GM21515 (cell line): ENCODE measurements at regions not wholly inside any gene's neighbourhood (a gene's known extent, or its start where the extent isn't known, plus 50 kb on each side); places are given as distances from the start of the nearest gene placed in this dataset.
"Not testable (repeated sequence)": the region's sequence is repeated elsewhere in the genome, so short reads cannot be mapped to it uniquely, and the experiment has no call there.

ENCODE experiments used
- ATAC-seq: cut with Tn5 transposase; IDR thresholded peaks from one replicate; pipeline ENCODE4 v1.9.1; 2021; ENCODE audit not compliant: unreplicated experiment

DNA sequence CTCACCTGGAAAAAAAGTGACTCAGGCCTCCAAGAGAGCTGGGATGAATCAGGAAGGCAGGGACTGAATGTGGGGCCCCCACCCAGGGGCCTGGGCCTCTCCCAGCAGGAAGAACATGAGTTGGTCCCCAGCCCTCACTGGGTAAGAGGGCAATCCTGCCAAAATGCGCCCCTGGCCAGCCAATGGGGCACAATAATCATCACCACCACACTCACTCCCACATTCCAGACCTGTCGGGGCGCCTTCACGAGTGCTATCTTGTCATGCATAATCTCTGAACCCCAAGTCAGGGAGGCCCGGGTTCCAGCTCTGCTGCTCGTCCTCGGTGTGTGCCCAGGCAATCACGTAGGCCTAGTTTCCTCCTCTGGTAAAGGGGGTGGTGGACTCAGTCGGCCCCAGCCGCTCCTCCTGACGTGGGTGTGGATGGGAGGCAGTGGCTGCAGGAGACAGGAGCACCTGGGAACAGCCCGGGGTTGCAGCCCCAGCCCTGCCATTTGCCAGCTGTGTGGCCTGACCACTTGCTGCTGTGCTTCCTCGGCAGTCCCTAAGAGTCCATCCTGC, 115.1 kb downstream of the CYP26B1 start:
- ATAC-seq = no peak

DNA sequence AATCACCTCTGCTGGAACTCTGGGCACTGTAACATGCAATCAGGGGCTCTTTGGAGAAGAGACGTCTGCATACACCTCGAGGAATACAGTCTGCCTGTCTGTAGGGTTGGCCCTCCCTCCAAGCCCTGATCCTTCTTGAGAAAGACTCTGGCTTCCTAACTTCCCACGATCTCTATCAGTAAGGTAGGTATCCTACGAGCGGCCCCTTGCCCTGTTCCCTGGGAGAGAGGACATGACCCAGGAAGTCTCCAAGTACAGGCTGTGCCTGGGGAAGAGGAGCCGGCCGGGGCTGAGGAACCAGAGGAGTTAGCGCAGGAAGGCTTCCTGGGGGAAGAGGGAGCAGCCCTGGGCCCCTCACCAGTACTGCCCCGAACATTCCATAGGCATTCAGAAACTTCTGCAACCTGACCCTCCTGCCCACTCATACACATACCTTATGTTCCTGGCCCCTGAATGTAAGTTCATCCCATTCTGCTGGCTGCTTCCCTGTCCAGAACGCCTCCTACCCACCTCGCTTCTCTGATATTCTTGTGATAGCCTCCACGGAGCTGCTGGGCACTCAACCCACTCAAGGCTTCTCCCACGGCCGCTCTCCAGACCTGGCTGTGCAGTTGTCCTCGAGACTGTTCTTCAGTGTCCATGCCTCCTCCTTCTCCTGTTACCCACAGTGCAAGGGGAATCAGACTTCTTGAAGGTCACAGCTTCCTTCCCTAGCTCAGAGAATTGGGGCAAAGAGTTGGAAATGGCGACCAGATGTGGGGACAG, 116.1 kb downstream of the CYP26B1 start:
- ATAC-seq = no peak

DNA sequence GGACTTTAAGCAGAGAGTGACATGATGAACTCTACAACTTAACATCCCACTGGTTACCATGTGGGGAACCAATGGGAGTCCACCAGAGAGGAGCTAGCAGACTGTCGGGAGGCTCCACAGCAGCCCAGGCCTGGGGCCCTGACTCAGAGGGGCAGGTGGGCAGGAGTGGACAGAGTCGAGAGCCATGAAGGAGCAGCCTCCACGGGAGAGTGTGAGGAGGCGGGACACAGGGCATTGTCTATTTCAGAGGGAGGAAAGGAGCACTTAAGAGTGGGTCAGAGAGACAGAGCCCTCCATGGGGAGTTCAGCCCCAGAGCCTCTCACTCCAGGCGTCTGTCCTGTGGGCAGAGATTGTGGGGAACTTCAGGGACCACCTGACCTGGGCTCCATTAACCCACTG, 118.7 kb downstream of the CYP26B1 start:
- no peak for ATAC-seq

DNA sequence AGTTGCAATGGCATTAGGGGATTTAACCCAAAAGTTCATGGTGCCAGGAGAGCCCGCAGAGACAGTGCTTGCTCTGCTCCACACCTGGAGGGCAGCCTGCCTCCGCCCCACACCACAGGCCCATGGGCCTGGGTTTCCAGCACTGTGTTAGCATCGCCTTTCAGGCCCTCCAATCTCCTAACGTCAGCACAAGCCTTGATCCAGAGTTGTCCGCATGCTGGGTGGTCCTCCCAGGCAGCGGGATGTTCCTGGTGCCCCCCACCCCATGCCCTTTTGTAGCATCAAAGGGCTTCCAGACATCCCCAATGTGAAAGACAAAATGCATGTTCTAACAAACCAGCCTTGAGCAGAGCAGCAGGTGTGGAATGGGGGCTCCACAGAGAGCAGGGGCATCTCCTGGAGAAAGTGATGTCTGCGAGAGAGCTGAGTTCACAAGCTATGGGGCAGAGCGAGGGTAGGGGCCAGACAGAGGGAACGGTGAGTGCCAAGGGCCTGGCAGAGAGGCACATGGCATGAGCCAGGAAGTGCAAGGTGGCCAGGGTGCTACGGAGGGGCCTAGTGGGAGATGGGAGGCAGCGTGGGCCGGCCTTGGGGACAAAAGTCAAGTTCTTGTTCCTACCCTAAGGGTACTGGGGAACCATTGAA, 119.2 kb downstream of the CYP26B1 start:
- no peak for ATAC-seq

DNA sequence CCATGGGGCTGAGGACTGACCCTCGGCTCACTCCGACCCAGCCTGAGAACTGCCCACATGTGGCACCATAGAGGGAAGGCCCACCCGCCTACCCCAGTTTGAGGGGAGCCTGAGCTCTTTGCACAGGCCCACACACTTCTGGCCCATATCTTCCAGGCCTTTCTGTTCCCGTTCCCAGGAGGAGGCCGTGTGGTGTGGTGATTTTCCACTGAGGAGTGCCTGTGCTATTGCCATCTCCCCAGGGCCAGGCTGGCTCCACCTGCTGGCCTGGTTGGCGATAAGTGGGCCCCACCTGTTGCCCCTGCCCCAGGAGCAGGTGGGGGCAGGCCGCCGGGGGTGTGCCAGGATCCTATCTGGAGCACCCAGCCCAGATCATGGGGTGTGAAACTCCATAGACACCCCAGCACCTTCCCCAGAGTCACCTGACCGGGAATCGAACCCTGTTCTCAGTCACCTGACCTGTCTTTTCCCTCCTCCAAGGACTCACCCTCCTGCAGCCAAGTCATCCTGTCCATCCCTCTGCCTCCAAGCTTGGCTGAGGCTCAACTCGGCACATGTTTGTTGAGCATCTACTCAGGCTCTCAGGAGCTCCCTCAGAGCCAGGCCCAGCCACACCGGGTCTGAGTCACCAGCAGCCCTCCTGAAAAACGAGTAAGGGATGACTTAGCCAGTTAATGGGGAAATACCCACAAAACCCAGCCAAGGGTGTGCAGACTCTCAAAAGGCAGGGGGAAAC, 120.1 kb downstream of the CYP26B1 start:
- ATAC-seq = no peak

DNA sequence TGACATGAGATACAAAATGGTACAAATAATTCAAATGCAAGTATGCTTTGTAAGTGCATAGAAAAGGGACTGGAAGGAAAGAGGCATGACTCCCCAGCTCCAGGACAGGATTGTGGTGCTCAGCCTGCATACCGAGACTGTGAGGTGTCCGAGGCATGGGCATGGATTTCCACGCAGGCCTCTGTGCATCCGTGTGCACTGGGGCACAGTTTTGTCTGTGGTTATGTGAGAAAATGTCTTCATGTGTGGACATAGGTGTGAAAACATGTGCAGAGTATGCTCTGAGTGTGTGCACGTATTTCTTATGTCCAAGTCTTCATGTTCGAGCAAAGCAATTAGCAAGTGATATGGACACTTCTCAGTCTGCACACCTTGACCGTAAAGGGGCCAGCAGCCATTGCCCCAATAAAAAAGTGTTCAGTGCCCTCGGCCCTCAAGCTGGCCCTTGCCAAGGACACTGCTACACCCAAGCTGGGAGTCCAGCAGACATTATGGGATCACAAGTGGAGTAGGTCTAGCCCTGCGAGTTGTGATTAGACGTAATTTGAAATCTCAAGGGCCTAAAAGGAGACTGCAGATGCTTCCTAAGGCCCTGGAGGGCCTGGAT, 120.7 kb downstream of the CYP26B1 start:
- ATAC-seq = no peak

DNA sequence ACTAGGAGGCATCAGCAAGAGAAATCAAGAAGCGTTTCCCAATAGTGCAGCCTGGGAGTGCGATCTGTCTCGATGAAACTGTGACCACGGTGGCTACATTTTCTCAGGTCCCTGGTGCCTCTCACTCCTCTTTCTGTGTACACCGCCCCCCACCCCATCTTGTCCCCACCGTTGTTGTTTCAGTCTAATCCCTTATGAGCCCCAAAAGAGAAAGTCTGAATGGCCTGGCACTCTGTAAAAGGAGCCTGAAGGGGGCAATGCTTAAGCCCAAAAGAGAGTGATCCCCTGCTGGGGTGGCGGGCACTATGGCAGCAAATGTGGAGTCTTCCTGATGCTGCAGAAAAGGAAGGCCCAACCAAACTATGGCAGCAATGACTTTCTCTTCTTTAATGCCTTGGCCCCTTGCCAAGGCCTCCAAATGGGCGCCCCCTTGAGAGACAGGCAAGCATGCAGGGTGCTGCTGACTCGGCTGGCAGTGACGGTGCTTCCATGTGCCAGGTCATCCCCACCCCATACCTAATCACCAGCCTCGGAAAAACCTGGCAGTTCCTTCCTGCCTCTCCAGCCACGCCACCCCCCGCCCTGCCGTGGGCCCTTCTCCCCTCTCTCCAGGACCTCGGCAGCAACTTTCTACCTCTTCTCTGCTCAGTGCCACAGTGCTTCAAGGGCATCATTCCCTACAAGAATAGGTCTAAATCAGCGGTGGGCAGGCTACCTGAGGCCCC, 123.0 kb downstream of the CYP26B1 start:
- ATAC-seq = no peak

DNA sequence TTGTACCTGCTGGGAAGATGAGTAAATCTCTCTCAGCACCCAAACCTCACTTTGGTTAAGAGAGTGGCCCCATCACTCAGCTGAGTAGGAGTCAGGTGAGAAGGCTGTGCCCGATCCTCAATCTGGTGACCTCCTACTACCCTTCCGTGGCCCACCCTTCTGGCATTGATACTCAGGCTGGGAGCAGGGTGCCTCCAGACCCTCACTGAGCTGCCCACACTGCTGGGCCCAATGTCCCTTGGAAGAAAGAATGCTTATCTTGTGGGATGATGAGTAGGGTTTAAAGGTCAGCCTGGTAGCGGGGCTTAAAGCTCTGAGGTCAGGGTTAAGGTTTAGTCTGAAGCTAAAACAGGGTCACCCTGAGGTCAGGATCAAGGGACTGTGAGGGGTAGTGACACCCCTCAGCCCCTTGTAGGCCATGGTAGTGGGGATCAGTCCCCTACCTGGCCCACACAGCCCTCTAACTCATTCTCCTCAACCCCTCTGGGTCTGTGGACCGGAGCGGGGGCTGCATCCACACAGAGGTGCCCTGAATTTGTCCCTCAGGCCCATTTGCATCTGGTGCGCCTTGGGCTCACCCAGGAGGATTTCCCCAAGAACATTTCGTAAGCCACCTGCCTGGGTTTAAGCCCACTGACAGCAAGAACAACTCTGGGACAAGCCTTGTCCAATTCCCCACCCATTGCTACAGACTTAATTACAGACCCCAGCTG, 123.8 kb downstream of the CYP26B1 start:
- no peak for ATAC-seq

DNA sequence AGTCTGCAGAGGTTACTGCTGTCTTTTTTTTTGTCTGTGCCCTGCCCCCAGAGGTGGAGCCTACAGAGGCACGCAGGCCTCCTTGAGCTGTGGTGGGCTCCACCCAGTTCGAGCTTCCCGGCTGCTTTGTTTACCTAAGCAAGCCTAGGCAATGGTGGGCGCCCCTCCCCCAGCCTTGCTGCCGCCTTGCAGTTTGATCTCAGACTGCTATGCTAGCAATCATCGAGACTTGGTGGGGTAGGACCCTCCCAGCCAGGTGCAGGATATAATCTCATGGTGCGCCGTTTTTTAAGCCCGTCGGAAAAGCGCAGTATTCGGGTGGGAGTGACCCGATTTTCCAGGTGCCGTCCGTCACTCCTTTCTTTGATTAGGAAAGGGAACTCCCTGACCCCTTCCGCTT, 126.3 kb downstream of the CYP26B1 start:
- not testable (repeated sequence) for ATAC-seq

DNA sequence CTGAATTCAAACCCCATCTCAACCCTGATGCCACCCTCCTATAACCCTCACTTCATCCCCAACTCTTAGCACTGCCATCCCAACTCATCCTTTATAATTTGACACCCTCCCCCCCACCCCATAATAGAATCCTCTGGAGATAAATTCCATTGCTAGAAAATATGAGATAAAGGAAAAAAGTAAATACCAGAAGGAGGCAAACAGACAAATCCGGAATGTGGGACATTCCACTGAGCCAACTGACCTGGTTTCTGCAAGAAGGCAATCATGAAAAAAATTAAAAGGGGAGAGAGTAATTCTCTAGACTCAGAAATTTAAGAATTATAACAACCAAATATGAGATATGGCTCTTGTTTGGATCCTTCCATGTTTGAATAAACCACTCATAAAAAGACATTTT, 132.4 kb downstream of the CYP26B1 start:
- ATAC-seq = no peak

DNA sequence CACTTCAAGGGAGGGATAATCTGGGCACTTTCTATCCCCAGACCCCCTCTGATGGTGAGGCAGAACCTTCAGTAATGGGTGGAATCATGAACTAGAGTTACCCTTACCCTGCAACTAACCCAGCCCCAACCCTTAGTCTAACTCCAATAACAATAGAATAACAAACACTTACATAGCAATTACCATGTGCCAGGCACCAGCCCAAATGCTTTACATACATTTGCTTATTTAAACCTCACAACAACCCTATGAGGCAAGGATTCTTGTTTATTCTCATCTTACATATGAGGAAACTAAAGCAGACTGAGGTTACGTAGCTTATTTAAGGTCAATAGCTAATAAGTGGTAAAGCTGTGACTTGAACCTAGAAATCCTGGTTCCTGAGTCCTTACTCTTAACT, 132.8 kb downstream of the CYP26B1 start:
- ATAC-seq = no peak

DNA sequence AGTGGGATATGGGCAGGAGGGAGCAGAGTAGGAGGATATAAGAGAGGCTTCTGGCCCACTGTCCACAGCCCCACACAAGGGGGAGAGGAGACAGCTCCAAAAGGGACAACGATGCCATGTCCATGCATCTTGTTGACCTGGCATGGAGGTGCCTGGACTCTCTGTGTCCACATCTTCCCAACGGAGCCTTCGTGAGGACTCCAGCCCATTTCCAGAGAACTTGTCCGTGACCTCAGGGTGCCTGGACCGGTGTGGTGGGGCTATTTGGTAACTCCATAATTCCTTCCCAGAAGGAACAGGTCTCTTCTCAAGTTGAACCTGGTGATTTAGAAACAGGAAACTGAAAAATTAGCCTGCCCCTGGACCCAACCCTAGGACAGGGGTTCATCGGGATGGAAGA, 133.9 kb downstream of the CYP26B1 start:
- no peak for ATAC-seq

DNA sequence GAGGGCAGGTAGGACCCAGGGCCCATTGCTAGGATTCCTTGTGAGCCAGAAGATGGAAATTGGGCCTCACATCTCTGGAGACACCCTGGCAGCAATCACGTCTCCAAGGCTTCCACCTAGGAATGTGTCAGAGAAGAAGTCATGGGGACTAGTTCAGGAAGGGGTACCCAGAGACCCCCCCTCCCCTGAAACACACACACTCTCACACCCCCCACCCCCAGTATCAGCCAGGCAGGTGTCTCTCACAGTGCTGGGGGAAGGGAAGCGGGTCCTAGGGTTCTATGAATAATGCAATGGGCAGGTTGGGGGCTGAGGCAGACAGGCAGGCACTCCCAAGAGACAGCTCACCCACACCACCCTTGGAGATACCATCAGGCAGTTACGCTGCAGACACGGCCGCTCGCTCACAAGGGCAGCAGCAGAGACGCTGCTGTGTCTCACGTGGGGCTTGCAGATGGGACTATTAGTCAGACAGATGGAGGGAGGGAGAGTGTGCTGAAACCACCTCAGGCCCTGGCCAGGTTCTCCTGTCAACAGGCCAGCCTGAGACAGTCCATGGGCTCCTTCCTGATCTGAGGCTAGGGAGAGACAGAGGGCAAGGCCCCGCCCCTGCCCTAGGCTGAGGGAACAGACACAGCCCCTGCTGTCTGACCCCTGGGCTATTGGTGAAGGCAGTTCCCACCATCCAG, 134.6 kb downstream of the CYP26B1 start:
- no peak for ATAC-seq

DNA sequence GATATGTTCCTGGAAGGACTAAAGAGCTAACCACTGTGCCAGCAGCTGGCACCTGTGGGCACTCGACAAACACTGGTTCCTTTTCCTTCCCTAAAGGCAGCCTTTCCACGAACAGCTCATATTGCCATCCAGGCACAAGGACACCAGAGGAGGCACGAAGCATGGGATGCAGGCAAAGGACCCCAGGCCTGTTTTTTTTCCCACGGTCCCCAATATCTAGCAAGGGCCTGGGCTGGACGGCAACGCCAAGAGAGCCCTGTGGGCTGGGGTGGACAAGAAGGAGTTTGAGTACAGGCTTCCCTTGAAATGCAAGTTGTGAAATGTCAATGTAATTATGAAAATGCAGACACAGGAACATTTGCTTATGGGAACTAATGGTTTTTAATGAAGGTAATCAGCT, 135.9 kb downstream of the CYP26B1 start:
- no peak for ATAC-seq

DNA sequence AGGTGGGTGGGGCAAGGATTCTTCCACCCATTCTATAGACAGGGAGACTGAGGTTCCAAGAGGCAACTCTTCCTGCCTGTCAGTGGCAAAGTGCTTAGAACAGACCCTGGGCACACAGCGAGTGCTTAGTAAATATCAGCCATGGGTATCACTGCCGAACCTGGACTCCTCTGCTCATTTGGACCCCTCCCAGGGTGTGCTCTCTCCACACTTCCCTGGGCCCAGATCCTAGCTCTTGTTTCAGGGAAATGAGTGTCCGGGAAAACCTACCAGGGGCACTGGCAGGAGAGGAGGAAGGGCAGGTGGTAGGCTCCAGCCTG, 136.3 kb downstream of the CYP26B1 start:
- no peak for ATAC-seq

DNA sequence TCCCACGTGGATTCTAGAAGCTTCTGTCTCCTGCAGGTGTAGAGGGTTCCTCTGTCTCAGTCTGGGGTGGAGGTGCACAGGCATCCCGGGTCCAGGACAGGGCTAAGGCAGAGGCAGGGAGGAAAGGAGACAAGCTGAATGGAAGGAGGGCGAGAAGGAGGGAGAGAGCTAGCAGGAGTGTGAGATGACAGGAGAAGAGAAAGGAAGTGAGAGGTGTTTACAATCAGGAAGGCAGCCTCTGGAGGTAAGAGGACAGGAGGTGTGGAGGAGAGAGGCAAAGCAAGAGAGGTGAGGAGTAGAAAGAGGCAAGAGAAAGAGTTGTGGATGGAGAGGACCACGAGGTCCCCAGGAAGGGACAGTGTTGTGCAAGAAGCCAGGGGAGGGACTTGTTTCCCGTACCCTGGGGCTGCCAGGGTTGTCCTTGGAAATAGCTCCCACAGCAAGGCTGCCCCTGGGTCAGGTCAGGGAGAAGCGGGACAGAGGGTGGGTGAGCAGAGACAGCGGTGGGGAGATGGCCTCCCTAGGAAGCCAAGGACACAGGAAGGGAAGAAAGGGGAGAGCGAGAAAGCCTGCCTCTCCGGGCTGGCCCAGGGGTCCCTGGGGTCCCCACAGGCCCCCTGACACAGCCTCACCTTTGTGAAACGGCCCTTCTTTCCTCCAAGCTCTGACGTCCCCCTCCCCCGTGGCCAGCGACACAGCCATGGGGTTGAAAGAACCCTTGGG, 136.9 kb downstream of the CYP26B1 start:
- no peak for ATAC-seq

DNA sequence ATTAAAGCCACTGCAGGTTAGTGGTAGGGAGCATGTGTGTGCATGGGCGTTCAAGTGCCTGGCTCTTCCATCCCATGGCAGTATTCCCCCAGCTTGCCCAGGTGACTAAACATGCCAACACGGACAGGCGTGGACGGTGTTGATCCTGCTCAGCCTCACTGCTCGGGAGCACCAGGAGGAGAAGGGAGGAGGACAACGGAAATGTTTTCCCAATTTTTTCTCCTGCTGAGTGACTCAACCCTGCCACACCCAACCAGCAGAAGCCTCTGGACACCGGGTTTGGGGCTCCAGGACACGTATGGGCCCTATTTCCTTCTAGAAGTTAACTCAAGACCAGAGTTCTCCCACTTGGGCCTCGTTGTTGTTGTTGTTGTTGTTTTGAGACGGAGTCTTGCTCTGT, 139.1 kb downstream of the CYP26B1 start:
- ATAC-seq = no peak

DNA sequence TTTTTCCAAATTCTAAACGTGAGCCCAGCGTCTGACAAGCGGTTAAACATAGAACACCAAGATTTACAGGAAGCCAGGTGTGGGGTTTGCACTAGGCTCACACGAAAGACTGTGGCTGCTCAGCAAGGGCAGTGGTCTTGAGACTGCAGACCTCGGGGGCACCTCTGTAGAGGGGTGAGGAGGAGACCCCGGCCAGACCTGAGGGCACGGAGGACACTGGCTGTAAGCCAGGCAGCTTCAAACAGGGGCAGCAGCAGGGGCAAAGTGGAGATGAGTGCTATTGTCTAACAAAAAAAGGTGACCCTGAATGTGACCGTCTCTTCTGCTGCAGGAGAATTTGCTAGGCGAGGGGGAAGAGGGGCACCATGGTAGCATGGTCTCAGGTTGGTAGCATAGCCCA, 140.3 kb downstream of the CYP26B1 start:
- ATAC-seq = no peak

DNA sequence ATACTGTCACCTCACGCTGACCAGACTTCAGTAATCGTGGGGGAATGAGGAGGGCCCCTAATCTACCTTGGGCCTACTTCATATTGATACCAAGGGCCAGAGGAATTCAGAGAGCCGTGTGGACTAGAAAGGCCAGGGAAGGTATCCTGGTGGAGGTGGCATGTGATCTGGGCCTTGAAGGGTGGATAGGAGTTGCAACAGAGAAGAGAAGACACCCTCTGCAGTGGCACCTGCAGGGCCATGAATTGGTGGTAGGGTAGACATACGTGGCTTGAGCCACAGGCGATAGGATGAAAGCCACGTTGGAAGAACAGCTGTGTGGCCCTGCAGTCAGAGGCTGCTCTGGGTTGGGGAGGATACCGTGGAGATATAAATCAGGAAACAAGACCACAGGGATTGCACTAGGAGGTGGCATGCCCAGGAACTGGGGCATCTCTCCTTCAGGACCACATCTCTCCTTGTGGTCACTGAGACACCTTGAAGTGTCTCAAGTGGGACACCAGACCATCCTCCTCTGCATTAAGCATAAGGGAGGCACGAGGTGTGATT, 141.4 kb downstream of the CYP26B1 start:
- no peak for ATAC-seq
